Smooth muscle cell (in vitro differentiated cells): ENCODE measurements at regions not wholly inside any gene's neighbourhood (a gene's known extent, or its start where the extent isn't known, plus 50 kb on each side); places are given as distances from the start of the nearest gene placed in this dataset.

Experiments used
- DNase-seq: peaks from one replicate; lab custom pipeline; 2025; ENCODE audit not compliant: unreplicated experiment; lab: John Stamatoyannopoulos, UW
- H2AFZ ChIP-seq: fragments of 200-600 bp; sonication (generic); 2 replicates; pipeline ENCODE4 v1.6.0; 2016; ENCODE audit warnings: antibody characterized with exemption, low read depth, mild to moderate bottlenecking
- H3F3A ChIP-seq: fragments of 200-600 bp; sonication (generic); 2 replicates; pipeline ENCODE4 v1.6.0; 2017; ENCODE audit warnings: antibody characterized with exemption, low read depth
- H3K27ac ChIP-seq: fragments of 200-600 bp; sonication (generic); 2 replicates; pipeline ENCODE4 v1.5.1; 2016; ENCODE audit warnings: low read depth, mild to moderate bottlenecking
- H3K27me3 ChIP-seq: fragments of 200-600 bp; sonication (generic); 2 replicates; pipeline ENCODE4 v1.6.1; 2016; ENCODE audit warnings: low read depth, mild to moderate bottlenecking
- H3K36me3 ChIP-seq: fragments of 200-600 bp; sonication (generic); 2 replicates; pipeline ENCODE4 v1.5.1; 2016; ENCODE audit warnings: low read depth
- H3K4me1 ChIP-seq: fragments of 200-600 bp; sonication (generic); 2 replicates; pipeline ENCODE4 v1.5.1; 2016; ENCODE audit warnings: low read depth
- H3K4me2 ChIP-seq: fragments of 200-600 bp; sonication (generic); 2 replicates; pipeline ENCODE4 v1.6.0; 2016; ENCODE audit warnings: mild to moderate bottlenecking
- H3K4me3 ChIP-seq: fragments of 200-600 bp; sonication (generic); 2 replicates; pipeline ENCODE4 v1.5.1; 2016; ENCODE audit warnings: mild to moderate bottlenecking
- H3K79me2 ChIP-seq: fragments of 200-600 bp; sonication (generic); 2 replicates; pipeline ENCODE4 v1.6.0; 2016; ENCODE audit warnings: low read depth, mild to moderate bottlenecking
- H3K9ac ChIP-seq: fragments of 200-600 bp; sonication (generic); 2 replicates; pipeline ENCODE4 v1.6.0; 2016; ENCODE audit warnings: low read depth
- H3K9me3 ChIP-seq: fragments of 200-600 bp; sonication (generic); replicated peaks from 2 replicates; pipeline ENCODE4 v1.5.1; 2016; ENCODE audit warnings: low read depth
- H4K20me1 ChIP-seq: fragments of 200-600 bp; sonication (generic); 2 replicates; pipeline ENCODE4 v1.6.0; 2016; ENCODE audit warnings: low read depth
- CTCF ChIP-seq: fragments of 200-600 bp; sonication (generic); IDR thresholded peaks from 2 replicates; pipeline ENCODE4 v1.5.1; 2017; ENCODE audit warnings: borderline replicate concordance, mild to moderate bottlenecking, antibody characterized with exemption; ENCODE audit not compliant: insufficient read depth, poor library complexity, severe bottlenecking
- WGBS: methylation state at CpG from one replicate; pipeline ENCODE4 v1.1.7; 2016; ENCODE audit warnings: low lambda C conversion rate; 5-methylcytosine and 5-hydroxymethylcytosine counted together

- no peak overlapping the region for H3K27ac ChIP-seq
- no peaks in the 10 kb centered on the region for H3K27me3 ChIP-seq
- no peaks in the 10 kb centered on the region for H3K79me2 ChIP-seq
- no peak overlapping the region for H3K4me3 ChIP-seq
- peaks cover 2% of the 10 kb centered on the region for H3F3A ChIP-seq
- no peak overlapping the region for H3K9ac ChIP-seq
- no peak for TF ChIP-seq CTCF
- H2AFZ ChIP-seq, result no peak overlapping the region
- DNase-seq, result no peak
- H3K4me1 ChIP-seq, result peaks cover 3% of the 10 kb centered on the region
- H3K9me3 ChIP-seq, result no peaks in the 10 kb centered on the region
- H4K20me1 ChIP-seq, result no peaks in the 10 kb centered on the region
- no peaks in the 10 kb centered on the region for H3K36me3 ChIP-seq
- 91% methylated on average over 3 of the region's 3 CpGs for WGBS
- H3K4me2 ChIP-seq, result no peak overlapping the region
These were observed 68.6 kb upstream of the CPEB4 start for GRCh38 chr5:173819521-173819920.

GRCh38 chr5:173823274-173823644, 64.9 kb upstream of the CPEB4 start:
- H3K9ac ChIP-seq, result no peak overlapping the region
- peaks cover 7% of the 10 kb centered on the region for H3F3A ChIP-seq
- H3K36me3 ChIP-seq, result no peaks in the 10 kb centered on the region
- H3K4me3 ChIP-seq, result no peak overlapping the region
- H3K4me2 ChIP-seq, result no peak overlapping the region
- H3K4me1 ChIP-seq, result peaks cover 13% of the 10 kb centered on the region
- TF ChIP-seq CTCF, result no peak
- H4K20me1 ChIP-seq, result no peaks in the 10 kb centered on the region
- H3K79me2 ChIP-seq, result no peaks in the 10 kb centered on the region
- H3K27me3 ChIP-seq, result no peaks in the 10 kb centered on the region
- no peak for DNase-seq
- H2AFZ ChIP-seq, result no peak overlapping the region
- no peaks in the 10 kb centered on the region for H3K9me3 ChIP-seq
- H3K27ac ChIP-seq, result peak overlapping the region; percentile 81

- TF ChIP-seq CTCF, result no peak
- H3K9ac ChIP-seq, result peak overlapping the region; percentile 63
These were observed 64.2 kb upstream of the CPEB4 start for GRCh38 chr5:173823721-173824567.

More at GRCh38 chr5:173823721-173824567, 64.2 kb upstream of the CPEB4 start:
- Histone ChIP-seq H3K27ac (peak overlapping the region; percentile 81), H3F3A (peaks cover 7% of the 10 kb centered on the region), H3K79me2 (no peaks in the 10 kb centered on the region), H3K4me3 (no peak overlapping the region), H3K36me3 (no peaks in the 10 kb centered on the region), H3K9me3 (no peaks in the 10 kb centered on the region), H3K4me1 (peaks cover 13% of the 10 kb centered on the region), H4K20me1 (no peaks in the 10 kb centered on the region), H3K4me2 (peak overlapping the region; percentile 65), H3K27me3 (no peaks in the 10 kb centered on the region), H2AFZ (no peak overlapping the region)
- DNase-seq, result no peak
- WGBS, result 54% methylated on average over 10 of the region's 10 CpGs
